ENCODE measurements at regions not wholly inside any gene's neighbourhood (a gene's known extent, or its start where the extent isn't known, plus 50 kb on each side); places are given as distances from the start of the nearest gene placed in this dataset.

DNA sequence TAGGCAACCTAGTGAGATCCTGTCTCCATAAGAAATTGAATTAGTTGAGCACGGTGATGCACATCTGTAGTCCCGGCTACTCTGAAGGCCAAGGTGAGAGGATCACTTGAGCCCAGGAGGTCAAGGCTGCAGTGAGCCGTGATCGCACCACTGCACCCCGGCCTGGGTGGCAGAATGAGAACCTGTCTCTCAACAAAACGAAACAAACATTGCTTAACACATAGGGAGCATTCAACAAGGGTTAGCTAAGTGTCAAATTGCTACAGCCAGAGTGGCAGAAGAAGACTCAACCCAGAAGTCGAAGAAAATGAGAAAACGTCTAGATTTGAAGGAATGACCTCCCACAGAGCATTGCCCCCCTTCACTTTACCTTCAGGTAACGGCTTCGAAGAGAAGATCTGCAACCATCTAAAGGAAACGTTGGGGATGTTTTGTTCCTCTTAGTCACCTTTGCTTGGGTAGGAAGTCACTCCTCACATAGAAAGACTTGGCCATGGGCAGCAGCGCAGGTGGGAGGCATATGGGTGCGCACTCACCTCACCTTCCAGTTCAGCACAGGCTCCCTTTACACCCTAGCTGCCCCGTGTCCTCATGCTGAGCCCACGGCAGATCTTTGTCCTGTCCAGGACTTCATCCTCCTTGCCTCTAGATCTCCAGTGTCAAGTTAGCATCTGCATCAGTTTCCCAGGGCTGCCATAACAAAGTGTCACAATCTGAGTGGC is 63.7 kb upstream of the SHLD1 start:
- TF ChIP-seq PTBP1 (IDR thresholded peaks at IDR 0.05; ENCODE audit: low read depth, low read length) (no peak), CEBPG (CRISPR knock-in tag; IDR thresholded peaks at IDR 0.05) (no peak), CEBPG (tag; conservative IDR thresholded peaks at IDR 0.05 in 1 of 2, IDR thresholded peaks at IDR 0.05 in 1 of 2) (no peak), CBX5 (IDR thresholded peaks at IDR 0.05; ENCODE audit: borderline replicate concordance, low read depth) (no peak), SMC3 (conservative IDR thresholded peaks at IDR 0.05; ENCODE audit: insufficient read depth, low read depth, low read length) (no peak), POLR2A (conservative IDR thresholded peaks at IDR 0.05) (no peak), CTCF (IDR thresholded peaks at IDR 0.05 in 2 of 3, conservative IDR thresholded peaks at IDR 0.05 in 1 of 3; ENCODE audit: insufficient read depth in 2 of 3, low read depth in 1 of 3, low read length in 3 of 3) (no peak)
- TF ChIP-seq, protein P1, sequence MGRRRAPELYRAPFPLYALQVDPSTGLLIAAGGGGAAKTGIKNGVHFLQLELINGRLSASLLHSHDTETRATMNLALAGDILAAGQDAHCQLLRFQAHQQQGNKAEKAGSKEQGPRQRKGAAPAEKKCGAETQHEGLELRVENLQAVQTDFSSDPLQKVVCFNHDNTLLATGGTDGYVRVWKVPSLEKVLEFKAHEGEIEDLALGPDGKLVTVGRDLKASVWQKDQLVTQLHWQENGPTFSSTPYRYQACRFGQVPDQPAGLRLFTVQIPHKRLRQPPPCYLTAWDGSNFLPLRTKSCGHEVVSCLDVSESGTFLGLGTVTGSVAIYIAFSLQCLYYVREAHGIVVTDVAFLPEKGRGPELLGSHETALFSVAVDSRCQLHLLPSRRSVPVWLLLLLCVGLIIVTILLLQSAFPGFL (CRISPR knock-in tag; IDR thresholded peaks at IDR 0.05): no peak
- TF ChIP-seq, protein P2, sequence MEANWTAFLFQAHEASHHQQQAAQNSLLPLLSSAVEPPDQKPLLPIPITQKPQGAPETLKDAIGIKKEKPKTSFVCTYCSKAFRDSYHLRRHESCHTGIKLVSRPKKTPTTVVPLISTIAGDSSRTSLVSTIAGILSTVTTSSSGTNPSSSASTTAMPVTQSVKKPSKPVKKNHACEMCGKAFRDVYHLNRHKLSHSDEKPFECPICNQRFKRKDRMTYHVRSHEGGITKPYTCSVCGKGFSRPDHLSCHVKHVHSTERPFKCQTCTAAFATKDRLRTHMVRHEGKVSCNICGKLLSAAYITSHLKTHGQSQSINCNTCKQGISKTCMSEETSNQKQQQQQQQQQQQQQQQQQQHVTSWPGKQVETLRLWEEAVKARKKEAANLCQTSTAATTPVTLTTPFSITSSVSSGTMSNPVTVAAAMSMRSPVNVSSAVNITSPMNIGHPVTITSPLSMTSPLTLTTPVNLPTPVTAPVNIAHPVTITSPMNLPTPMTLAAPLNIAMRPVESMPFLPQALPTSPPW (CRISPR knock-in tag; IDR thresholded peaks at IDR 0.05): no peak

All from K562 (cell line).